MM.1S (cell line): ENCODE measurements at regions not wholly inside any gene's neighbourhood (a gene's known extent, or its start where the extent isn't known, plus 50 kb on each side); places are given as distances from the start of the nearest gene placed in this dataset.

Experiments
- DNase-seq: peaks from one replicate; pipeline ENCODE4 v3.0.0-alpha.2; 2015
- H2AFZ ChIP-seq: fragments of 300-600 bp; sonication (generic); 2 replicates; pipeline ENCODE4 v1.6.0; 2016; ENCODE audit warnings: antibody characterized with exemption, low read length
- H3F3A ChIP-seq: fragments of 300-600 bp; sonication (generic); 2 replicates; pipeline ENCODE4 v1.6.1; 2016; ENCODE audit warnings: mild to moderate bottlenecking, antibody characterized with exemption, low read length, moderate library complexity, mixed read lengths; ENCODE audit not compliant: insufficient read depth
- H3K27ac ChIP-seq: fragments of 300-600 bp; sonication (generic); 2 replicates; pipeline ENCODE4 v1.5.1; 2016; ENCODE audit warnings: mild to moderate bottlenecking, low read length
- H3K27me3 ChIP-seq: fragments of 300-600 bp; sonication (generic); replicated peaks from 2 replicates; pipeline ENCODE4 v1.6.0; 2016; ENCODE audit warnings: low read length; ENCODE audit not compliant: insufficient read depth
- H3K36me3 ChIP-seq: fragments of 300-600 bp; sonication (generic); replicated peaks from 2 replicates; pipeline ENCODE4 v1.6.1; 2016; ENCODE audit warnings: mild to moderate bottlenecking, low read length, mixed read lengths; ENCODE audit not compliant: insufficient read depth
- H3K4me1 ChIP-seq: fragments of 300-600 bp; sonication (generic); 2 replicates; pipeline ENCODE4 v1.6.1; 2016; ENCODE audit warnings: low read length, mixed read lengths
- H3K4me2 ChIP-seq: fragments of 300-600 bp; sonication (generic); 2 replicates; pipeline ENCODE4 v1.6.0; 2016; ENCODE audit warnings: low read depth, low read length
- H3K4me3 ChIP-seq: fragments of 300-600 bp; sonication (generic); 2 replicates; pipeline ENCODE4 v1.5.1; 2016; ENCODE audit warnings: low read length, mixed read lengths
- H3K79me2 ChIP-seq: fragments of 300-600 bp; sonication (generic); 2 replicates; pipeline ENCODE4 v1.6.1; 2016; ENCODE audit warnings: mixed run types, low read length, mixed read lengths
- H3K9ac ChIP-seq: fragments of 300-600 bp; sonication (generic); 2 replicates; pipeline ENCODE4 v1.6.1; 2016; ENCODE audit warnings: low read length, mixed read lengths
- H3K9me2 ChIP-seq: fragments of 300-600 bp; sonication (generic); replicated peaks from 2 replicates; pipeline ENCODE4 v1.6.1; 2016; ENCODE audit warnings: mild to moderate bottlenecking, low read length, mixed read lengths; ENCODE audit not compliant: insufficient read depth
- H3K9me3 ChIP-seq: fragments of 300-600 bp; sonication (generic); replicated peaks from 2 replicates; pipeline ENCODE4 v1.6.1; 2016; ENCODE audit warnings: mild to moderate bottlenecking, low read length, mixed read lengths; ENCODE audit not compliant: insufficient read depth
- H4K20me1 ChIP-seq: fragments of 300-600 bp; sonication (generic); 2 replicates; pipeline ENCODE4 v1.6.1; 2016; ENCODE audit warnings: mild to moderate bottlenecking, low read length, moderate library complexity, mixed read lengths; ENCODE audit not compliant: insufficient read depth
- EZH2 ChIP-seq: fragments of 300-600 bp; sonication (generic); optimal IDR thresholded peaks from 2 replicates; pipeline ENCODE3; 2017; ENCODE audit warnings: low read depth, mild to moderate bottlenecking, antibody characterized with exemption, low read length, mixed read lengths
- EZH2phosphoT487 ChIP-seq: fragments of 300-600 bp; sonication (generic); IDR thresholded peaks from 2 replicates; pipeline ENCODE4 v1.6.1; 2018; ENCODE audit warnings: antibody characterized with exemption, low read length
- TF ChIP-seq, protein P1 (sequence below): fragments of 300-600 bp; sonication (generic); IDR thresholded peaks from 2 replicates; pipeline ENCODE4 v1.5.1; 2016; ENCODE audit warnings: antibody characterized with exemption, low read length, mixed read lengths

DNA sequence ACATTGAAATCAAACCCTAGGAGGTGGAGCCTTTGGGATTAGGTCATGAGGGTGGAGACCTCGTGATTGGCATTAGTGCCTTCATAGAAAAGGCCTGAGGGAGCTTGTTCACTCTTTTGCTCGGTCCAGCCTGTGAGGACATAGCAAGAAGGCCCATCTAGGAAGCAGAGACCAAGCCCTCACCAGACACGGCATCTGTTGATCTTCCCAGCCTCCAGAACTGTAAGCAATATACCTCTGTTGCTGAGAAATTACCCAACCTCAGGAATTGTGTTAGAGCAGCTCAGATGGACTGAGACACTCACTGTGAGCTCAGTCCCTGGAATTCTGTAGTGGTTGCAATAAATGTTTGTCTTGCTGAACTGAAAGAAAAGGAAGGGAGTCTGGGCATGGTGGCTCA lies 116.2 kb upstream of the MAP1LC3B2 start:
- Histone ChIP-seq H3K4me3 (no peak overlapping the region), H3K27ac (no peak overlapping the region), H3K4me1 (no peaks in the 10 kb centered on the region), H3K27me3 (no peaks in the 10 kb centered on the region), H2AFZ (no peak overlapping the region), H3K79me2 (no peaks in the 10 kb centered on the region), H3K9ac (no peak overlapping the region), H3K4me2 (no peak overlapping the region), H4K20me1 (no peaks in the 10 kb centered on the region), H3K36me3 (no peaks in the 10 kb centered on the region), H3F3A (no peaks in the 10 kb centered on the region), H3K9me3 (no peaks in the 10 kb centered on the region), H3K9me2 (no peaks in the 10 kb centered on the region)
- TF ChIP-seq EZH2phosphoT487 (no peak), EZH2 (no peak)
- TF ChIP-seq, protein P1, sequence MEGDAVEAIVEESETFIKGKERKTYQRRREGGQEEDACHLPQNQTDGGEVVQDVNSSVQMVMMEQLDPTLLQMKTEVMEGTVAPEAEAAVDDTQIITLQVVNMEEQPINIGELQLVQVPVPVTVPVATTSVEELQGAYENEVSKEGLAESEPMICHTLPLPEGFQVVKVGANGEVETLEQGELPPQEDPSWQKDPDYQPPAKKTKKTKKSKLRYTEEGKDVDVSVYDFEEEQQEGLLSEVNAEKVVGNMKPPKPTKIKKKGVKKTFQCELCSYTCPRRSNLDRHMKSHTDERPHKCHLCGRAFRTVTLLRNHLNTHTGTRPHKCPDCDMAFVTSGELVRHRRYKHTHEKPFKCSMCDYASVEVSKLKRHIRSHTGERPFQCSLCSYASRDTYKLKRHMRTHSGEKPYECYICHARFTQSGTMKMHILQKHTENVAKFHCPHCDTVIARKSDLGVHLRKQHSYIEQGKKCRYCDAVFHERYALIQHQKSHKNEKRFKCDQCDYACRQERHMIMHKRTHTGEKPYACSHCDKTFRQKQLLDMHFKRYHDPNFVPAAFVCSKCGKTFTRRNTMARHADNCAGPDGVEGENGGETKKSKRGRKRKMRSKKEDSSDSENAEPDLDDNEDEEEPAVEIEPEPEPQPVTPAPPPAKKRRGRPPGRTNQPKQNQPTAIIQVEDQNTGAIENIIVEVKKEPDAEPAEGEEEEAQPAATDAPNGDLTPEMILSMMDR: no peak
- DNase-seq: no peak

DNA sequence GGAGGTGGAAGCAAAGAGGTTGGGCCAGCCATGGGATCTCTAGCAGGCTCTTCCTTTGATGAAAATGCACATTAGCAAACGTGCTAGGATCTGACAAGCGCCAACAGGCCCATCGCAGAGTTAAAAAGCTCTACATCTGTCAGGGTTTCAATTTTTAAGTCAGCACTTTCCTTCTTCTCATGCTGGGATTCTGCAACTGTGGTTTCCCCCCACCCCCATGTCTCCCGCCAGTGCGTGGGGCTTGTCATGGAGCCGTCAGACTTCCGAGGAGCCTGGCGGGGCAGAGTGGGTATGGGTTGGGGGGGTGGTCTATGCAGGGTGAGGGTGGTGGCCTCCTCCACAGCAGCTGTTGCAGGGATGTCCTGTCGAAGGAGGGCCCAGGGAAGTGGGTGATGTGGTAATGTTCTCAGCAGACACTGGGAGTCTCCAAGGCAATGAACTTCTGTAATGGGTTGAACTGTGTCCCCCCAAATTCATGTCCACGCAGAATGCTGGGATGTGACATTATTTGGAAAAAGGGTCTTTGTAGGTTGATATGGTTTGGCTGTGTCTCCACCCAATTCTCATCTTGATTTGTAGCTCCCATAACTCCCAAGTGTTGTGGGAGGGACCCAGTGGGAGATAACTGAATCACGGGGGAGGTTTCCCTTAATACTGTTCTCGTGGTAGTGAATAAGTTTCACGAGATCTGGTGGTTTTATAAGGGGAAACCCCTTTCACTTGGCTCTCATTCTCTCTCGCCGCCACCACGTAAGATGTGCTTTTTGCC lies 115.2 kb upstream of the MAP1LC3B2 start:
- Histone ChIP-seq H3F3A (no peaks in the 10 kb centered on the region), H3K36me3 (no peaks in the 10 kb centered on the region), H3K9me3 (no peaks in the 10 kb centered on the region), H2AFZ (no peak overlapping the region), H3K79me2 (no peaks in the 10 kb centered on the region), H3K9me2 (no peaks in the 10 kb centered on the region), H3K27ac (no peak overlapping the region), H4K20me1 (no peaks in the 10 kb centered on the region), H3K4me1 (no peaks in the 10 kb centered on the region), H3K9ac (no peak overlapping the region), H3K27me3 (no peaks in the 10 kb centered on the region), H3K4me3 (no peak overlapping the region), H3K4me2 (no peak overlapping the region)
- TF ChIP-seq EZH2 (no peak), EZH2phosphoT487 (no peak)
- TF ChIP-seq, protein P1: no peak
- DNase-seq: no peak

DNA sequence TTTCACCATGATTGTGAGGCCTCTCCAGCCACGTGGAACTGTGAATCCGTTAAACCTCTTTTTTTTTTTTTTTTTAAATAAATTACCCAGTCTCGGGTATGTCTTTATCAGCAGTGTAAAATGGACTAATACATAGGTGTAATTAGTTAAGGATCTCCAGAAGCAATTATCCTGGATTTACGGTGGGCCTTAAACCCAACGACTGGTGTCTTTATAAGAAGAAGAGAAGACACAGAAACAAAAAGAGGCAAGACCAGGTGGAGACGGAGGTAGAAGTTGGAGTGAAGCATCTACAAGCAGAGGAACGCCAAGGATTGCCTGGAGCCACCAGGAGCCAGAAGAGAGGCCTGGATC lies 114.6 kb upstream of the MAP1LC3B2 start:
- no peak for DNase-seq
- no peak for TF ChIP-seq EZH2
- TF ChIP-seq EZH2phosphoT487: no peak
- TF ChIP-seq, protein P1: no peak
- Histone ChIP-seq H3K4me1 (no peaks in the 10 kb centered on the region), H3K9me2 (no peaks in the 10 kb centered on the region), H2AFZ (no peak overlapping the region), H3K27me3 (no peaks in the 10 kb centered on the region), H3K27ac (no peak overlapping the region), H3F3A (no peaks in the 10 kb centered on the region), H4K20me1 (no peaks in the 10 kb centered on the region), H3K9ac (no peak overlapping the region), H3K4me2 (no peak overlapping the region), H3K36me3 (no peaks in the 10 kb centered on the region), H3K79me2 (no peaks in the 10 kb centered on the region), H3K9me3 (no peaks in the 10 kb centered on the region), H3K4me3 (no peak overlapping the region)
